Parathyroid adenoma (tissue), 2 donors: ENCODE measurements at regions not wholly inside any gene's neighbourhood (a gene's known extent, or its start where the extent isn't known, plus 50 kb on each side); places are given as distances from the start of the nearest gene placed in this dataset.

Experiments used
- H2AFZ ChIP-seq: fragments of 300-600 bp; sonication (generic); one replicate; pipeline ENCODE4 v1.7.0; 2017; ENCODE audit warnings: antibody characterized with exemption, mild to moderate bottlenecking
- H3K27ac ChIP-seq: fragments of 300-600 bp; sonication (generic); one replicate; pipeline ENCODE4 v1.7.0; 2017
- H3K27me3 ChIP-seq: fragments of 300-600 bp; sonication (generic); one replicate; pipeline ENCODE4 v1.7.0; 2017; ENCODE audit warnings: low read length; ENCODE audit not compliant: control insufficient read depth, insufficient read depth
- H3K36me3 ChIP-seq: fragments of 300-600 bp; sonication (generic); one replicate; pipeline ENCODE4 v1.7.0; 2017; ENCODE audit warnings: low read length; ENCODE audit not compliant: control insufficient read depth, insufficient read depth
- H3K4me1 ChIP-seq: fragments of 300-600 bp; sonication (generic); one replicate; pipeline ENCODE4 v1.7.0; 2017; ENCODE audit warnings: control low read depth
- H3K4me2 ChIP-seq: fragments of 300-600 bp; sonication (generic); one replicate; pipeline ENCODE4 v1.7.0; 2017; ENCODE audit warnings: low read length
- H3K4me3 ChIP-seq: fragments of 300-600 bp; sonication (generic); one replicate; pipeline ENCODE4 v1.7.0; 2017; ENCODE audit warnings: low read depth, low read length
- H3K79me2 ChIP-seq: fragments of 300-600 bp; sonication (generic); one replicate; pipeline ENCODE4 v1.7.0; 2017; ENCODE audit warnings: control low read depth
- H3K9ac ChIP-seq: fragments of 300-600 bp; sonication (generic); one replicate; pipeline ENCODE4 v1.7.0; 2017; ENCODE audit warnings: mild to moderate bottlenecking
- H3K9me3 ChIP-seq: fragments of 300-600 bp; sonication (generic); one replicate; pipeline ENCODE4 v1.7.0; 2017; ENCODE audit warnings: low read length; ENCODE audit not compliant: control insufficient read depth
- CTCF ChIP-seq: fragments of 300-600 bp; sonication (generic); IDR thresholded peaks from one replicate; pipeline ENCODE4 v1.7.0; 2017; ENCODE audit warnings: antibody characterized with exemption, mild to moderate bottlenecking
- donor health status: primary hyperparathyroidism.

- Histone ChIP-seq H3K4me1 (no peaks in the 10 kb centered on the region), H3K4me3 (no peak overlapping the region), H2AFZ (no peak overlapping the region), H3K9me3 (no peaks in the 10 kb centered on the region), H3K4me2 (no peak overlapping the region), H3K27ac (no peak overlapping the region), H3K36me3 (no peaks in the 10 kb centered on the region), H3K79me2 (no peaks in the 10 kb centered on the region), H3K9ac (no peak overlapping the region), H3K27me3 (no peaks in the 10 kb centered on the region)
- no peak for TF ChIP-seq CTCF
Observed at GRCh38 chr15:46296002-46296401, 661.2 kb downstream of the SQOR start.

GRCh38 chr15:46296797-46297196 is 662.0 kb downstream of the SQOR start:
- no peaks in the 10 kb centered on the region for H3K79me2 ChIP-seq
- H3K27me3 ChIP-seq, result no peaks in the 10 kb centered on the region
- H2AFZ ChIP-seq, result no peak overlapping the region
- no peak overlapping the region for H3K9ac ChIP-seq
- no peak for TF ChIP-seq CTCF
- H3K27ac ChIP-seq, result no peak overlapping the region
- H3K4me1 ChIP-seq, result no peaks in the 10 kb centered on the region
- H3K36me3 ChIP-seq, result no peaks in the 10 kb centered on the region
- H3K4me2 ChIP-seq, result no peak overlapping the region
- no peak overlapping the region for H3K4me3 ChIP-seq
- H3K9me3 ChIP-seq, result no peaks in the 10 kb centered on the region

- Histone ChIP-seq H3K4me1 (no peaks in the 10 kb centered on the region), H3K79me2 (no peaks in the 10 kb centered on the region), H3K9me3 (no peaks in the 10 kb centered on the region), H3K9ac (no peak overlapping the region), H3K27me3 (no peaks in the 10 kb centered on the region), H2AFZ (no peak overlapping the region), H3K4me2 (no peak overlapping the region), H3K36me3 (no peaks in the 10 kb centered on the region), H3K27ac (no peak overlapping the region), H3K4me3 (no peak overlapping the region)
- no peak for TF ChIP-seq CTCF
Observed at GRCh38 chr15:46297766-46298165, 662.9 kb downstream of the SQOR start.

- no peak overlapping the region for H3K9ac ChIP-seq
Observed at GRCh38 chr15:46300716-46301115, 665.9 kb downstream of the SQOR start.

More at GRCh38 chr15:46300716-46301115, 665.9 kb downstream of the SQOR start:
- Histone ChIP-seq H3K4me2 (no peak overlapping the region), H2AFZ (no peak overlapping the region), H3K4me1 (no peaks in the 10 kb centered on the region), H3K79me2 (no peaks in the 10 kb centered on the region), H3K36me3 (no peaks in the 10 kb centered on the region), H3K4me3 (no peak overlapping the region), H3K9me3 (no peaks in the 10 kb centered on the region), H3K27ac (no peak overlapping the region), H3K27me3 (no peaks in the 10 kb centered on the region)
- no peak for TF ChIP-seq CTCF
